ENCODE measurements at regions not wholly inside any gene's neighbourhood (a gene's known extent, or its start where the extent isn't known, plus 50 kb on each side); places are given as distances from the start of the nearest gene placed in this dataset.
"Not testable (repeated sequence)": the region's sequence is repeated elsewhere in the genome, so short reads cannot be mapped to it uniquely, and the experiment has no call there.

GRCh38 chr11:96588793-96589192 lies 199.0 kb downstream of the JRKL start:
- DNase-seq (ENCODE audit: low read depth in 2 of 3, low spot score in 2 of 3), result not testable (repeated sequence)

GRCh38 chr11:96595011-96595410 lies 205.2 kb downstream of the JRKL start:
- no peak for DNase-seq (ENCODE audit: low read depth in 2 of 3, low spot score in 2 of 3)

DNA sequence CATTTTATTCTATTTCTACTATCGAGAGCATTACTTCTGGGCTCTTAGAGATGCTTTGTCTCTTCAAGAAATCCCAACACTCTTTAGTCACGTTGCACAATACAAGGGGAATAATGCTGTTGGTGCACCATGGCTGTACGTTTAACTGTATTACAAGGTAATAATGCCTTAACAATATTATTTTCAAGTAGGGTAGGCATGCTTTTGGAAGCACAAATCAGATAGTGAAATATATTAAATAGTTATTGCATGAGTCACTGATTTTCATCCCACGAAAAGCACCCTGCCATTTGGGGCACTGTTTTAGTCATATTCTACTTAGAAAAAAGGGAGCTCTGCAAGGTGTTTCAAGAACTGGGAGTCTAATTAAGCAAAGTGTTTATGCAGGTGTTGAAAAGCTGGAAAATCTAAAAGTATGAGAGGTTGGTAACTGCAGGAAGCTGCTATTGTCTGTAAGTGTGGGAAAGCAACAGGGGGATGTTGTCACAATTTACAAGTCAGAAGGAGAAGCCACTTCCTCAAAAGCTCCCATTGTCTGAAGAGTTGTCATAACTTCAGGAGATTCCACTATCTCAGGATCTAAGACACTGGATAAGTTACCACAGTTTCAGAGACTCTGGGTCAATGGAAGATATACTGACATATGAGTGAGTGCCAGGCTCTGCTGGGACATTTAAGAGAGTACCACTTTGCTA lies 218.2 kb downstream of the JRKL start:
- no peak for DNase-seq (ENCODE audit: low read depth in 2 of 3, low spot score in 2 of 3)

- DNase-seq (ENCODE audit: low read depth in 2 of 3, low spot score in 2 of 3), result no peak
Observed at GRCh38 chr11:96614101-96614500, 224.3 kb downstream of the JRKL start.

DNA sequence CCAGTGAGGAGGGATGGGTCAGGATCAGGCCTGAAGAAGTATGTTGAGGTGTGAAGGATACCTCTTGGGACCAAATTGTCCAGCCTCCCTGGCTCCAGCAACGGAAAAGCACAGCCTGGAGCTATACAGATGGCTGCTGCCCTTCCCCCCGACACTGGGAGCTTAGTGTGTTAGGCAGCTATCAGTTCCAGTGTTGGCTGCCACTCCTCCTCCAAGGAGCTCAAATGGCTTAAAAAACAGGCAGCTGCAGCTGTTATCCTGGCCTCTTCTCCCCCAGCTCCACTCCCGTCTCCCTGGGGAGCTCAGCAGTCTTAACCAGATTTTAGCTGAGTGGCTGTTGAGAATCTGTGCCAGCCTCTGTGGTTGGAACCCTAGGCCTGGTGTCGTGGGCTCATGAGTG lies 225.0 kb downstream of the JRKL start:
- DNase-seq (ENCODE audit: low read depth in 2 of 3, low spot score in 2 of 3), result no peak

GRCh38 chr11:96620464-96621044 lies 230.7 kb downstream of the JRKL start:
- no peak for DNase-seq (ENCODE audit: low read depth in 2 of 3, low spot score in 2 of 3)

DNA sequence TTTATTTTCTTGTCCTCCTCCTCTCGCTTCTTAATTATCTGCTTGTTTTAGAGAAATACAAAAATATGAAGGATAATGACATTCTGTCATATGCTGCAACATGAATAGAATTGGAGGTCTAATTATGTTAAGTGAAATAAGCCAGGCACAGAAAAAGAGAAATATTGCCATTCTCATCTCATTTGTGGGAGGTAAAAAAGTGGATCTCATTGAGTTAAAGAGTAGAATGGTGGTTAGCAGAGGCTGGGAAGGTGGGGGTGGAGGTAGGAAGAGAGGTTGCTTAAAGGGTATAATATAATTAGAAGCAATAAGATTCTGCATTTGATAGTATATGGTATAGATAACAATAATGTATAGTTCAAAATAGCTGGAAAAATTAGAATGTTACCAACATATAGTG lies 231.3 kb downstream of the JRKL start:
- no peak for DNase-seq (ENCODE audit: low read depth in 2 of 3, low spot score in 2 of 3)

- no peak for DNase-seq (ENCODE audit: low read depth in 2 of 3, low spot score in 2 of 3)
Observed at GRCh38 chr11:96622026-96622634, 232.3 kb downstream of the JRKL start.

DNA sequence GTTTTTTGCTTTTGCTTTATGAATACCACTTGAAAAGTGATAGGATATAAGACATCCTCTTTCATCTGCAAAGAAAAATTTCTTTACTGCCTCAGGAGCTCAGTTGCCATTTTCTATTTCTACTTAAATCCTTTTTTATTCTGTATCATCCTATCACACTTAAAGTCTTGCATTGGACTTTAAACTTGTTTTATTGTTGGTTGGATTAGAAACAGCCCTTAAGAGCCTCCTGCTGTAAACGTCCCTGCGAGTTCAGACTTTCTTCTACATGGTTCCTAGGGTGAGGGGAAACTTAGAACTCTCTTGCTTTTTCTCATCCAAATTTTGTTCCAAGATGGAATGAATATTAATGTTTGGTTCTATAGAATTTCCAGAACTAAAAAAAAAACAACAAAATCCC lies 234.3 kb downstream of the JRKL start:
- DNase-seq (ENCODE audit: low read depth in 2 of 3, low spot score in 2 of 3), result no peak

- no peak for DNase-seq (ENCODE audit: low read depth in 2 of 3, low spot score in 2 of 3)
Observed at GRCh38 chr11:96627376-96627775, 237.6 kb downstream of the JRKL start.

- no peak for DNase-seq (ENCODE audit: low read depth in 2 of 3, low spot score in 2 of 3)
Observed at GRCh38 chr11:96635655-96636054, 245.8 kb downstream of the JRKL start.

- DNase-seq (ENCODE audit: low read depth in 2 of 3, low spot score in 2 of 3), result no peak
Observed at GRCh38 chr11:96641261-96641660, 251.4 kb downstream of the JRKL start.

- DNase-seq (ENCODE audit: low read depth in 2 of 3, low spot score in 2 of 3), result no peak
Observed at GRCh38 chr11:96642583-96642982, 252.8 kb downstream of the JRKL start.

DNA sequence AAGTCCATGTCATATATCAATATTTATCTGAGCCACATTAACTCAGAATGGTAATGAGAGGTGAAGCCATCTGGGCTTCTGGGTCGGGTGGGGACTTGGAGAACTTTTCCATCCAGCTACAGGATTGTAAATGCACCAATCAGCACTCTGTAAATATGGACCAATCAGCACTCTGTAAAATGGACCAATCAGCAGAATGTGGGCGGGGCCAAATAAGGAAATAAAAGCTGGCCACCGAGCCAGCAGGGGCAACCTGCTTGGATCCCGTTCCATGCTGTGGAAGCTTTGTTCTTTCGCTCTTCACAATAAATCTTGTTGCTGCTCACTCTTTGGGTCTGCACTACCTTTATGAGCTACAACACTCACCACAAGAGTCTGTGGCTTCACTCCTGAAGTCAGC lies 253.4 kb downstream of the JRKL start:
- DNase-seq (ENCODE audit: low read depth in 2 of 3, low spot score in 2 of 3), result no peak

DNA sequence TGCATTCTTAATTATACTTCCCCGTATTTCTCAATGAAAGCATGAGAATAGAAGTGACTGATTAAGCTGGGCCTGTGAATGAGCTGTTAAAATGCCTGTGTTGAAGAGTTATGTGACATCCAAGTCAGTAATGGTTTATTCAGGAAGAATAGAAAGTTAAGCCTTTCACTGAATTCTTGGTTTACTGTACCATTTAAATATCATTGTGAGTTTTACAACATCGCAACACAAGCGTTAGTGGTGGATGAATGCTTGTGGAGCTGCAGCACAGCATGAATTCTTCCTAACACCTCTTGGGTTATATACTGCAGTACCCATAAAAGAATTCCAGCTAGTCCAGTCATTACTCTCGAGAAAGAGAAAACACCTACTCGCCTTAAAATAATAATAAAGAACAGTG lies 257.8 kb downstream of the JRKL start:
- no peak for DNase-seq (ENCODE audit: low read depth in 2 of 3, low spot score in 2 of 3)

- DNase-seq (ENCODE audit: low read depth in 2 of 3, low spot score in 2 of 3), result no peak
Observed at GRCh38 chr11:96648991-96649390, 259.2 kb downstream of the JRKL start.

DNA sequence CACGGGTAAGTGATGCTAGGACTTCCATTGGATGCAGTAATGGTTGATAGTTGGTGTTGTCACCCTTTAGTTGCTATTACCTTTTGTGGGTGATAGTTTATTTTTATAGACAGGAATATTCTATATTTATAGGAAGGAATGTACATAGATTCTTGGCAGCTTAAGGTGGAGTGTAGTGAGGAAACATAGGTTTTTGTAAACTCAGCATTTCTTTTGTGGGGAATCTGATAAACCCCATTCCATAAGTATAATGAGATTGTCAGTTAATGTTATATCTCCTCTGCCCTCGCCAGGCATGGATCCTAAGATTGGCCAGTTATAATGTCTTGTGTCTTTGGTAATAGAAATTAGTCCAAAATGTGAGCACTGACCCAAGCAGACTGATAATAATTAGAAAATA lies 262.7 kb downstream of the JRKL start:
- DNase-seq (ENCODE audit: low read depth in 2 of 3, low spot score in 2 of 3), result no peak

GRCh38 chr11:96655474-96655873 lies 265.7 kb downstream of the JRKL start:
- no peak for DNase-seq (ENCODE audit: low read depth in 2 of 3, low spot score in 2 of 3)

- no peak for DNase-seq (ENCODE audit: low read depth in 2 of 3, low spot score in 2 of 3)
Observed at GRCh38 chr11:96658436-96658835, 268.6 kb downstream of the JRKL start.

GRCh38 chr11:96664110-96664509 lies 274.3 kb downstream of the JRKL start:
- DNase-seq (ENCODE audit: low read depth in 2 of 3, low spot score in 2 of 3), result no peak

GRCh38 chr11:96680211-96681018 lies 290.6 kb downstream of the JRKL start:
- DNase-seq (ENCODE audit: low read depth in 2 of 3, low spot score in 2 of 3), result no peak
